ENCODE measurements at regions not wholly inside any gene's neighbourhood (a gene's known extent, or its start where the extent isn't known, plus 50 kb on each side); places are given as distances from the start of the nearest gene placed in this dataset.

DNA sequence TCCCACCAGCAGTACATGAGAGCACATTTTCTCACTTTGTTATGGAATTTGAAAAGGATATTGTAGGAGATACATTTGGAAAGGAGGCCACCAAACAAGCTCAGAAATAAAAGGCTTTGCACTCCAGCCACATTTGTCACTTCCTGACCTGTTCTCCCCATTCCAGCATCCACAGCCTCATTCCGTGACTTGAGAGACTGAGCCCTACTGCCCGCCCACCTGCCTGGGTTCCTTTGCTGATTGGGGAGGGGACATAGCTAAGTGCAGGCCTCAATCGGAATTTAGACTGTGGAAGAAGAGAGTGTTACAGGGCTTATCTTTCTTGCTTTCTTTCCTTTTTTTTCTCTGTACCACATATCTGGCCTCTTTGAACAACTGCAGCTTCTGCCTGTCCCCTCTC lies 735.4 kb upstream of the TMEM132C start:
- TF ChIP-seq, protein P1, sequence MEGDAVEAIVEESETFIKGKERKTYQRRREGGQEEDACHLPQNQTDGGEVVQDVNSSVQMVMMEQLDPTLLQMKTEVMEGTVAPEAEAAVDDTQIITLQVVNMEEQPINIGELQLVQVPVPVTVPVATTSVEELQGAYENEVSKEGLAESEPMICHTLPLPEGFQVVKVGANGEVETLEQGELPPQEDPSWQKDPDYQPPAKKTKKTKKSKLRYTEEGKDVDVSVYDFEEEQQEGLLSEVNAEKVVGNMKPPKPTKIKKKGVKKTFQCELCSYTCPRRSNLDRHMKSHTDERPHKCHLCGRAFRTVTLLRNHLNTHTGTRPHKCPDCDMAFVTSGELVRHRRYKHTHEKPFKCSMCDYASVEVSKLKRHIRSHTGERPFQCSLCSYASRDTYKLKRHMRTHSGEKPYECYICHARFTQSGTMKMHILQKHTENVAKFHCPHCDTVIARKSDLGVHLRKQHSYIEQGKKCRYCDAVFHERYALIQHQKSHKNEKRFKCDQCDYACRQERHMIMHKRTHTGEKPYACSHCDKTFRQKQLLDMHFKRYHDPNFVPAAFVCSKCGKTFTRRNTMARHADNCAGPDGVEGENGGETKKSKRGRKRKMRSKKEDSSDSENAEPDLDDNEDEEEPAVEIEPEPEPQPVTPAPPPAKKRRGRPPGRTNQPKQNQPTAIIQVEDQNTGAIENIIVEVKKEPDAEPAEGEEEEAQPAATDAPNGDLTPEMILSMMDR (IDR thresholded peaks at IDR 0.05; ENCODE audit: insufficient read depth, missing control alignments), result no peak
- DNase-seq (ENCODE audit: insufficient read length, low spot score), result no peak
- FAIRE-seq, result no peak

DNA sequence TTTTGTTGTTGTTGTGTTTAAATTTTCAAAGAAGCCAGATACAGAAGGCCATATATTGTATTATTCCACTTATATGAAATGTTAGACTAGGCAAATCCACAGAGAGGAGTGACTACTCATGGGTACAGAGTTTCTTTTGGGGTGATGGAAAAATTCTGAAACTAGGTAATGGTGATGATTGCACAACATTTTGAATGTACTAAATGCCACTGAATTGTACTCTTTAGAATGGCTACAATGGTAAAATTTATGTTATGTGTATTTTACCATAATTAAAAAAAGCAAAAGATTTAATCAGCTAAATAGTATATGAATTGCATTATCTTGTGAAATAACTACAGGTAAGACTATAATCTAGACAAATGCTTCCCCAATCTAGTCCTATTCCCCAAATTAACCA lies 733.6 kb upstream of the TMEM132C start:
- TF ChIP-seq, protein P1 (IDR thresholded peaks at IDR 0.05; ENCODE audit: insufficient read depth, missing control alignments), result no peak
- FAIRE-seq (no peak), DNase-seq (ENCODE audit: insufficient read length, low spot score) (no peak)

DNA sequence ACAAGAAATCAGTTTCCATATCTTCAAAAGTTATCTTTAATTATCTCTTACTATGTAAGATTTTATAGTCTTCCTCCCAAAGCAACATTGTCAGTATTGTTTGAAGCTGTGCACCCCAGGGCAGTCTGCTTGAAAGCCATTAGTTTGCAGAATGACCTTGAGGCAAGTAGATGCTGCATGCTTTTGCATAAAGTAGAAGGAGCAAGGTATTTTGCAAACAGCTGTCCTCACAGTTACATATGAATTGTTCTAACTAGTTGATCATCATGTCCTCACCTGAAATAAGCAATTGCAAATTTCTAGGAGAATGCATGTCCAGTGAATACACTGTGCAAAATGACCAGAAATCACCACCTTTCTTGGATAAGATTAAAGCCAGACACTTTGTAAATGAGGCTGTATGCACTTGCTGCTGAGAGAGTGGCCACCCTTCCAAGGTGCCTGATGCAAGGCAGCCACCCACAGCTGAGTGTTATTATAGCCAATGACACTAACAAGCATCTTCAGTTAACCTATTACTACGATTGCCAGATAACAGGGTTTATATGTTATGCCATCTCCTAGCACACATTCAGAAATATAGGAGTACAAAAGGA lies 730.0 kb upstream of the TMEM132C start:
- TF ChIP-seq, protein P1 (IDR thresholded peaks at IDR 0.05; ENCODE audit: insufficient read depth, missing control alignments), result no peak
- DNase-seq (ENCODE audit: insufficient read length, low spot score), result no peak
- no peak for FAIRE-seq

DNA sequence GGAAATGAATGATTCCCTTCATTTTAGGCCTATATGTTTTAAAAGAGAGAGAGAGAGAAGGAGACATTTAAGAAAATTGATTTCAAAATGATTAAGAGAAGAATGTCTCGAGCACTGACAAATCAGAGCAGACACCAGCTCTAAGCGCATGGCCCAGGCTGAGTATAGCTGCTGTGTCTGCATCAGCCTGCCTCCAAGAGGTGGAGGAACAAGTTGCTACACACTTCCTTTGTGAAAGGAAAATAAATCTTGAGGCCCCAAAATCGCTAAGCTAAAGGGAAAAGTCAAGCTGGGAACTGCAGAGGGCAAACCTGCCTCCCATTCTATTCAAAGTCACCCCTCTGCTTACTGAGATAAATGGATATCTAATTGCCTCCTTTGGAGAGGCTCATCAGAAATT lies 728.7 kb upstream of the TMEM132C start:
- TF ChIP-seq, protein P1 (IDR thresholded peaks at IDR 0.05; ENCODE audit: insufficient read depth, missing control alignments), result no peak
- FAIRE-seq (no peak), DNase-seq (ENCODE audit: insufficient read length, low spot score) (no peak)

DNA sequence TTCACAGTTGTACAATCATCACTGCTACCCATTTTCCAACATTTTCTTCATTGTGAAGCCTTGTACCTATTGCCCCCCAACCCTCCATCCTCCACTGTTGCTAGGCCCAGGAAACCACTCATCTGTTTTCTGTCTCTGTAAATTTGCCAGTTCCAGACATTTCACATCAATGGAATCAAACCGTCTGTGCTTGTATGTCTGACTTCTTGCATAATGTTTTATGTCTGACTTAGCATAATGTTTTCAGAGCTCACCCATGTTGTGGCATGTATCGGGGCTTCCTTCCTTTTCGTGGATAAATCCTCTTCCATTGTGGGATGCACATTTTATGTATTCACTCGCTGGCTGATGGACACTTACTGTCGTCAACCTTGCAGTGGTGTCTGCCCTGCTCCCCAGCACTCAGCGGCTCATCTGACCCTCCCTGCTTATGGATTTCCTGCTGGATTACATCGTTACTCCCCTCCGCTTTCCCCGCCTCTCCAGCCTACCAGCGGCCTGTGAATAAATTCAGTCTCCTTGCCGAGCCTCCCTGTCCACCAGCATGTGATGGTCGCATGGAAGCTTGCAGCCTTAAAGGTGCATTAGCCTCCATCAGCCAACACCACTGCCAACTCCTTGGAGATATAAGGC lies 727.6 kb upstream of the TMEM132C start:
- FAIRE-seq (no peak), DNase-seq (ENCODE audit: insufficient read length, low spot score) (no peak)
- TF ChIP-seq, protein P1 (IDR thresholded peaks at IDR 0.05; ENCODE audit: insufficient read depth, missing control alignments), result no peak

DNA sequence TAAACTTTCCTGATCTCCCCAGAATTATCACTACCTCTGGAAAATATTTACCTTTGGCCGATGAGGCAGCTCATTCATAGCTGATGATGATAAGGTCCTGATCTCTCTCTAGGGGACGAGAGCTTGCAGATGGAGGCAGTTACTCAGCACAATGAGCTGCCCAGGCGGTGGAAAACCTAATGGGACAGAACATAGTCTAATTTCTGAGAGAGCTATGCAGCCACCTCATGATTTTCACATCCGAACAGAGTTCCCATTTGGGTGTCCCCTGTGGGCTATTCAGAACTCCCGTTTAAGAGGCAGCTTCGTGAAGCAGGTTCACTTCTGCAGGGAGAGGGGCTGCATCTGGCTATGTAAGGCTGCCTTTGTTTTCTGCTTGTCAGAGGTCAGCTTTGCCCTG lies 724.6 kb upstream of the TMEM132C start:
- TF ChIP-seq, protein P1 (IDR thresholded peaks at IDR 0.05; ENCODE audit: insufficient read depth, missing control alignments), result no peak
- no peak for DNase-seq (ENCODE audit: insufficient read length, low spot score)
- no peak for FAIRE-seq

DNA sequence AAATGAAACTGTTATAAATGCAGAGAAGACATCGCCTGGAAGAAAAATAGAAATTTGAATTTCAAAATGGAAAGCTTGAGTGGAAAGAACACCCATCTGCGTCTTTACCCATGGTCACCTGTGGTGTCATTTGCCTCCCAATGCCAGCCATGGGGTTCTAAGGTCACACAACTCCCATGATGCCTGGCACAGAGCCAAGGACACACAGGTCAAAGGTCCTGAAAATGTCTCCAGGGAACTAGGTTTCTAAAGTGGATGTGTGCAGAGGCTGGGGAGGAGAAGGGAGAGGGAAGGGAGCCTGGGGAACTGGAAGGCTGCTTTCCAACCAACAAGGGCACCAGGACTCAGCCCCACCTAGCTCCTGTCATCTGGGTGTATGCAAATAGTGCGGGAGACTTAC lies 724.0 kb upstream of the TMEM132C start:
- FAIRE-seq (no peak), DNase-seq (ENCODE audit: insufficient read length, low spot score) (no peak)
- TF ChIP-seq, protein P1 (IDR thresholded peaks at IDR 0.05; ENCODE audit: insufficient read depth, missing control alignments), result no peak
